Right lobe of liver (tissue), 4 donors: ENCODE measurements at regions not wholly inside any gene's neighbourhood (a gene's known extent, or its start where the extent isn't known, plus 50 kb on each side); places are given as distances from the start of the nearest gene placed in this dataset.

Experiments used
- POLR2A ChIP-seq: fragments of 450-650 bp; IDR thresholded peaks from one replicate; pipeline ENCODE4 v1.6.1; 2017; ENCODE audit warnings: antibody characterized with exemption, mild to moderate bottlenecking
- TF ChIP-seq, protein P1 (sequence below), 4 donors: fragments of 200-600 bp in 3 of 4; fragments of 450-650 bp in 1 of 4; IDR thresholded peaks; one replicate each; pipeline versions ENCODE4 v1.5.1 to v1.8.0; 2016 to 2022; ENCODE audit warnings: antibody characterized with exemption in 4 of 4, mild to moderate bottlenecking in 2 of 4
- donor health status: DM: no; HTN: no; CAD: no.
- donor health status: DM: no; HTN: no; CAD: no.
- donor health status: DM: no; HTN: yes; CAD: no.

- TF ChIP-seq, protein P1, sequence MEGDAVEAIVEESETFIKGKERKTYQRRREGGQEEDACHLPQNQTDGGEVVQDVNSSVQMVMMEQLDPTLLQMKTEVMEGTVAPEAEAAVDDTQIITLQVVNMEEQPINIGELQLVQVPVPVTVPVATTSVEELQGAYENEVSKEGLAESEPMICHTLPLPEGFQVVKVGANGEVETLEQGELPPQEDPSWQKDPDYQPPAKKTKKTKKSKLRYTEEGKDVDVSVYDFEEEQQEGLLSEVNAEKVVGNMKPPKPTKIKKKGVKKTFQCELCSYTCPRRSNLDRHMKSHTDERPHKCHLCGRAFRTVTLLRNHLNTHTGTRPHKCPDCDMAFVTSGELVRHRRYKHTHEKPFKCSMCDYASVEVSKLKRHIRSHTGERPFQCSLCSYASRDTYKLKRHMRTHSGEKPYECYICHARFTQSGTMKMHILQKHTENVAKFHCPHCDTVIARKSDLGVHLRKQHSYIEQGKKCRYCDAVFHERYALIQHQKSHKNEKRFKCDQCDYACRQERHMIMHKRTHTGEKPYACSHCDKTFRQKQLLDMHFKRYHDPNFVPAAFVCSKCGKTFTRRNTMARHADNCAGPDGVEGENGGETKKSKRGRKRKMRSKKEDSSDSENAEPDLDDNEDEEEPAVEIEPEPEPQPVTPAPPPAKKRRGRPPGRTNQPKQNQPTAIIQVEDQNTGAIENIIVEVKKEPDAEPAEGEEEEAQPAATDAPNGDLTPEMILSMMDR (IDR thresholded peaks at IDR 0.05) = no peak
- no peak for TF ChIP-seq POLR2A
Measured at GRCh38 chr19:31881988-31882387, 463.4 kb upstream of the ZNF507 start.
